GM23338 (cell line): ENCODE measurements at regions not wholly inside any gene's neighbourhood (a gene's known extent, or its start where the extent isn't known, plus 50 kb on each side); places are given as distances from the start of the nearest gene placed in this dataset.

Source experiments
- ATAC-seq: fragments of 200-7000 bp; cut with Tn5 transposase; 3 replicates; pipeline ENCODE4 v1.9.1; 2020
- DNase-seq: peaks from one replicate; pipeline ENCODE4 v3.0.0-alpha.2; 2015; ENCODE audit warnings: low spot score
- H2AFZ ChIP-seq: fragments of 200-600 bp; sonication (generic); 2 replicates; pipeline ENCODE4 v1.8.0; 2016; ENCODE audit warnings: antibody characterized with exemption, mild to moderate bottlenecking, moderate library complexity
- H3F3A ChIP-seq: fragments of 200-600 bp; sonication (generic); replicated peaks from 2 replicates; pipeline ENCODE4 v1.8.0; 2017; ENCODE audit warnings: antibody characterized with exemption, mixed run types, low read depth
- H3K27ac ChIP-seq: fragments of 200-600 bp; sonication (generic); 2 replicates; pipeline ENCODE4 v1.6.1; 2016; ENCODE audit warnings: low read depth
- H3K27me3 ChIP-seq: fragments of 200-600 bp; sonication (generic); 2 replicates; pipeline ENCODE4 v1.8.0; 2016; ENCODE audit warnings: mild to moderate bottlenecking, mixed run types, moderate library complexity; ENCODE audit not compliant: insufficient read depth
- H3K36me3 ChIP-seq: fragments of 200-600 bp; sonication (generic); 2 replicates; pipeline ENCODE4 v1.8.0; 2016; ENCODE audit warnings: mild to moderate bottlenecking; ENCODE audit not compliant: insufficient read depth
- H3K4me1 ChIP-seq: fragments of 200-600 bp; sonication (generic); 2 replicates; pipeline ENCODE4 v1.8.0; 2016; ENCODE audit warnings: mild to moderate bottlenecking, moderate library complexity; ENCODE audit not compliant: insufficient read depth
- H3K4me2 ChIP-seq: fragments of 200-600 bp; sonication (generic); 2 replicates; pipeline ENCODE4 v1.7.1; 2017; ENCODE audit warnings: mixed run types
- H3K4me3 ChIP-seq: fragments of 200-600 bp; sonication (generic); 2 replicates; pipeline ENCODE4 v1.6.1; 2016; ENCODE audit warnings: mixed run types
- H3K79me2 ChIP-seq: fragments of 200-600 bp; sonication (generic); replicated peaks from 2 replicates; pipeline ENCODE4 v1.8.0; 2017; ENCODE audit warnings: mild to moderate bottlenecking; ENCODE audit not compliant: insufficient read depth
- H3K9me2 ChIP-seq: fragments of 200-600 bp; sonication (generic); 2 replicates; pipeline ENCODE4 v1.8.0; 2017; ENCODE audit not compliant: insufficient read depth
- H4K20me1 ChIP-seq: fragments of 200-600 bp; sonication (generic); replicated peaks from 2 replicates; pipeline ENCODE4 v1.8.0; 2017; ENCODE audit warnings: mild to moderate bottlenecking; ENCODE audit not compliant: insufficient read depth
- H3K27ac Mint-ChIP-seq: 2 replicates; pipeline ENCODE4 v1.8.0; 2020; ENCODE audit warnings: inconsistent platforms, mild to moderate bottlenecking, moderate library complexity, mixed read lengths
- H3K27me3 Mint-ChIP-seq: 3 replicates; pipeline ENCODE4 v1.8.0; 2022; ENCODE audit warnings: low read depth, mild to moderate bottlenecking, moderate library complexity, mixed read lengths, inconsistent platforms; ENCODE audit not compliant: insufficient read depth, poor library complexity
- H3K36me3 Mint-ChIP-seq: 3 replicates; pipeline ENCODE4 v1.8.0; 2021; ENCODE audit warnings: low read depth, mild to moderate bottlenecking, inconsistent platforms, moderate library complexity, mixed read lengths
- H3K4me1 Mint-ChIP-seq: 3 replicates; pipeline ENCODE4 v1.8.0; 2020; ENCODE audit warnings: mild to moderate bottlenecking, inconsistent platforms, mixed read lengths
- H3K4me3 Mint-ChIP-seq: 3 replicates; pipeline ENCODE4 v1.8.0; 2021; ENCODE audit warnings: moderate library complexity, mild to moderate bottlenecking, inconsistent platforms, mixed read lengths
- H3K9me3 Mint-ChIP-seq: 3 replicates; pipeline ENCODE4 v1.8.0; 2020; ENCODE audit warnings: moderate library complexity, mild to moderate bottlenecking, inconsistent platforms, mixed read lengths
- CREB1 ChIP-seq: fragments of 250-450 bp; sonication (Bioruptor Pico); IDR thresholded peaks from 2 replicates; pipeline ENCODE4 v1.5.0; 2020; ENCODE audit warnings: low read depth, mild to moderate bottlenecking, moderate library complexity
- EZH2 ChIP-seq: fragments of 200-600 bp; sonication (generic); IDR thresholded peaks from one replicate; pipeline ENCODE4 v1.8.0; 2017; ENCODE audit warnings: antibody characterized with exemption, mild to moderate bottlenecking, low read depth; ENCODE audit not compliant: unreplicated experiment
- EZH2phosphoT487 ChIP-seq: fragments of 200-600 bp; sonication (generic); IDR thresholded peaks from one replicate; pipeline ENCODE4 v1.8.1; 2018; ENCODE audit warnings: antibody characterized with exemption; ENCODE audit not compliant: unreplicated experiment
- JUNB ChIP-seq: IDR thresholded peaks from one replicate; pipeline ENCODE4 v1.6.1; 2016; ENCODE audit warnings: antibody characterized with exemption; ENCODE audit not compliant: unreplicated experiment
- NANOG ChIP-seq: IDR thresholded peaks from 2 replicates; pipeline ENCODE4 v1.6.1; 2016; ENCODE audit warnings: antibody characterized with exemption, borderline replicate concordance
- STAT1 ChIP-seq: IDR thresholded peaks from one replicate; pipeline ENCODE4 v1.6.1; 2016; ENCODE audit warnings: antibody characterized with exemption; ENCODE audit not compliant: unreplicated experiment
- ZNF114 ChIP-seq: fragments of 250-450 bp; sonication (Bioruptor Pico); IDR thresholded peaks from 2 replicates; pipeline ENCODE4 v1.5.0; 2020; ENCODE audit warnings: mild to moderate bottlenecking, moderate library complexity
- ZNF331 ChIP-seq: fragments of 250-450 bp; sonication (Bioruptor Pico); IDR thresholded peaks from 2 replicates; pipeline ENCODE4 v1.5.0; 2020; ENCODE audit warnings: low read depth, mild to moderate bottlenecking, moderate library complexity
- TF ChIP-seq, protein P1 (sequence below): fragments of 250-450 bp; sonication (Bioruptor Pico); IDR thresholded peaks from 2 replicates; pipeline ENCODE4 v1.5.0; 2020; ENCODE audit warnings: mild to moderate bottlenecking, moderate library complexity
- TF ChIP-seq, protein P2 (sequence below): IDR thresholded peaks from one replicate; pipeline ENCODE4 v1.6.1; 2018; ENCODE audit warnings: antibody characterized with exemption; ENCODE audit not compliant: unreplicated experiment
- TF ChIP-seq, protein P3 (sequence below): IDR thresholded peaks from 2 replicates; pipeline ENCODE4 v1.6.1; 2016; ENCODE audit warnings: antibody characterized with exemption

DNA sequence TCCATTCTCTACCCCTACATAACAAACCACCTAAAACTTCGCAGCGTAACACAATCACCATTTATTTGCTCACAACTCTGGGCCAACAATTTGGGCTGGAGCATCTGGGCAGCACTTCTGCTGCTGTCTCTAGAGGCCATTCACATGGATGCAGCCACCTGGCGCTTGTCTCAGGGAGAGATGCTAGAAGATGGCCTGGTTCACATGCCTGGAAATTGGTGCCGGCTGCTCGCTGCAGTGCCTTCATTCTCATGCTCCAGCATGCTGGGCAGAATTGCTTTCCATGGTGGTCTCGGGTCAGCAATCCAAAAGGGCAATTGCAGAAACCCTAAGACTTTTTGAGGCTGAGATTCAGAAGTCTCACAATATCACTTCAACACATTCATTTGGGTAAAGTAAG, 157.4 kb downstream of the SUCLG1 start (continued):
- TF ChIP-seq, protein P1, sequence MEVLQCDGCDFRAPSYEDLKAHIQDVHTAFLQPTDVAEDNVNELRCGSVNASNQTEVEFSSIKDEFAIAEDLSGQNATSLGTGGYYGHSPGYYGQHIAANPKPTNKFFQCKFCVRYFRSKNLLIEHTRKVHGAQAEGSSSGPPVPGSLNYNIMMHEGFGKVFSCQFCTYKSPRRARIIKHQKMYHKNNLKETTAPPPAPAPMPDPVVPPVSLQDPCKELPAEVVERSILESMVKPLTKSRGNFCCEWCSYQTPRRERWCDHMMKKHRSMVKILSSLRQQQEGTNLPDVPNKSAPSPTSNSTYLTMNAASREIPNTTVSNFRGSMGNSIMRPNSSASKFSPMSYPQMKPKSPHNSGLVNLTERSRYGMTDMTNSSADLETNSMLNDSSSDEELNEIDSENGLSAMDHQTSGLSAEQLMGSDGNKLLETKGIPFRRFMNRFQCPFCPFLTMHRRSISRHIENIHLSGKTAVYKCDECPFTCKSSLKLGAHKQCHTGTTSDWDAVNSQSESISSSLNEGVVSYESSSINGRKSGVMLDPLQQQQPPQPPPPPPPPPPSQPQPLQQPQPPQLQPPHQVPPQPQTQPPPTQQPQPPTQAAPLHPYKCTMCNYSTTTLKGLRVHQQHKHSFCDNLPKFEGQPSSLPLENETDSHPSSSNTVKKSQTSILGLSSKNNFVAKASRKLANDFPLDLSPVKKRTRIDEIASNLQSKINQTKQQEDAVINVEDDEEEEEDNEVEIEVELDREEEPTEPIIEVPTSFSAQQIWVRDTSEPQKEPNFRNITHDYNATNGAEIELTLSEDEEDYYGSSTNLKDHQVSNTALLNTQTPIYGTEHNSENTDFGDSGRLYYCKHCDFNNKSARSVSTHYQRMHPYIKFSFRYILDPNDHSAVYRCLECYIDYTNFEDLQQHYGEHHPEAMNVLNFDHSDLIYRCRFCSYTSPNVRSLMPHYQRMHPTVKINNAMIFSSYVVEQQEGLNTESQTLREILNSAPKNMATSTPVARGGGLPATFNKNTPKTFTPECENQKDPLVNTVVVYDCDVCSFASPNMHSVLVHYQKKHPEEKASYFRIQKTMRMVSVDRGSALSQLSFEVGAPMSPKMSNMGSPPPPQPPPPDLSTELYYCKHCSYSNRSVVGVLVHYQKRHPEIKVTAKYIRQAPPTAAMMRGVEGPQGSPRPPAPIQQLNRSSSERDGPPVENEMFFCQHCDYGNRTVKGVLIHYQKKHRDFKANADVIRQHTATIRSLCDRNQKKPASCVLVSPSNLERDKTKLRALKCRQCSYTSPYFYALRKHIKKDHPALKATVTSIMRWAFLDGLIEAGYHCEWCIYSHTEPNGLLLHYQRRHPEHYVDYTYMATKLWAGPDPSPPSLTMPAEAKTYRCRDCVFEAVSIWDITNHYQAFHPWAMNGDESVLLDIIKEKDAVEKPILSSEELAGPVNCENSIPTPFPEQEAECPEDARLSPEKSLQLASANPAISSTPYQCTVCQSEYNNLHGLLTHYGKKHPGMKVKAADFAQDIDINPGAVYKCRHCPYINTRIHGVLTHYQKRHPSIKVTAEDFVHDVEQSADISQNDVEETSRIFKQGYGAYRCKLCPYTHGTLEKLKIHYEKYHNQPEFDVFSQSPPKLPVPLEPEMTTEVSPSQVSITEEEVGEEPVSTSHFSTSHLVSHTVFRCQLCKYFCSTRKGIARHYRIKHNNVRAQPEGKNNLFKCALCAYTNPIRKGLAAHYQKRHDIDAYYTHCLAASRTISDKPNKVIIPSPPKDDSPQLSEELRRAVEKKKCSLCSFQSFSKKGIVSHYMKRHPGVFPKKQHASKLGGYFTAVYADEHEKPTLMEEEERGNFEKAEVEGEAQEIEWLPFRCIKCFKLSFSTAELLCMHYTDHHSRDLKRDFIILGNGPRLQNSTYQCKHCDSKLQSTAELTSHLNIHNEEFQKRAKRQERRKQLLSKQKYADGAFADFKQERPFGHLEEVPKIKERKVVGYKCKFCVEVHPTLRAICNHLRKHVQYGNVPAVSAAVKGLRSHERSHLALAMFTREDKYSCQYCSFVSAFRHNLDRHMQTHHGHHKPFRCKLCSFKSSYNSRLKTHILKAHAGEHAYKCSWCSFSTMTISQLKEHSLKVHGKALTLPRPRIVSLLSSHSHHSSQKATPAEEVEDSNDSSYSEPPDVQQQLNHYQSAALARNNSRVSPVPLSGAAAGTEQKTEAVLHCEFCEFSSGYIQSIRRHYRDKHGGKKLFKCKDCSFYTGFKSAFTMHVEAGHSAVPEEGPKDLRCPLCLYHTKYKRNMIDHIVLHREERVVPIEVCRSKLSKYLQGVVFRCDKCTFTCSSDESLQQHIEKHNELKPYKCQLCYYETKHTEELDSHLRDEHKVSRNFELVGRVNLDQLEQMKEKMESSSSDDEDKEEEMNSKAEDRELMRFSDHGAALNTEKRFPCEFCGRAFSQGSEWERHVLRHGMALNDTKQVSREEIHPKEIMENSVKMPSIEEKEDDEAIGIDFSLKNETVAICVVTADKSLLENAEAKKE: no peak
- TF ChIP-seq ZNF114: no peak
- no peak for TF ChIP-seq ZNF331 (CRISPR knock-in tag)
- no peak for TF ChIP-seq CREB1
- no peak for TF ChIP-seq JUNB

DNA sequence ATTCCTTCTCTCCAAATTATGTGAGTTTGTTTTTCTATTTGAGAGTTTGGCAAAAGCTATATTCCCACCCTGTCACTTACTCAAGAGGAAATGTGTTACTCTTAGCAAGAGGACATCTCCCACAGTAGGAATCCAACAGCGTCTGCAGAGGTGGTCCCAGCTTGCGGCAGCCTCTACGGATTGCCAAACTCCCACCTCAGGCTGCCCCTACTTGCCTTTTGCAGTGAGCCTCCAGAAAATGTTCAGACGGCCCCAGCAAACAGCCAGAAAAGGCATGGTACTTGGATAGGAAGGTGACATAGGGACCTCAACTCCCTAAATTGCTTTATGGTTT, 158.4 kb downstream of the SUCLG1 start:
- H3K9me3 Mint-ChIP-seq: peaks cover 21% of the 10 kb centered on the region
- H3K79me2 ChIP-seq: no peaks in the 10 kb centered on the region
- no peaks in the 10 kb centered on the region for H3K27me3 Mint-ChIP-seq
- DNase-seq: no peak
- no peak overlapping the region for H3K4me3 Mint-ChIP-seq
- peaks cover 17% of the 10 kb centered on the region for H3K36me3 Mint-ChIP-seq
- no peaks in the 10 kb centered on the region; the same call in 1 of the 2 replicates for H3K36me3 ChIP-seq
- peaks cover 9% of the 10 kb centered on the region; the same call in 1 of the 2 replicates for H3K9me2 ChIP-seq
- no peak overlapping the region for H3K27ac Mint-ChIP-seq
- peaks cover 31% of the 10 kb centered on the region for H3K4me1 ChIP-seq
- H3K27ac ChIP-seq: no peak overlapping the region
- no peaks in the 10 kb centered on the region for H3K27me3 ChIP-seq
- no peak overlapping the region for H3K4me3 ChIP-seq
- no peaks in the 10 kb centered on the region for H3F3A ChIP-seq
- H3K4me1 Mint-ChIP-seq: peaks cover 26% of the 10 kb centered on the region
- no peak for ATAC-seq
- no peak overlapping the region for H3K4me2 ChIP-seq
- H2AFZ ChIP-seq: no peak overlapping the region
- H4K20me1 ChIP-seq: no peaks in the 10 kb centered on the region
- TF ChIP-seq, protein P2, sequence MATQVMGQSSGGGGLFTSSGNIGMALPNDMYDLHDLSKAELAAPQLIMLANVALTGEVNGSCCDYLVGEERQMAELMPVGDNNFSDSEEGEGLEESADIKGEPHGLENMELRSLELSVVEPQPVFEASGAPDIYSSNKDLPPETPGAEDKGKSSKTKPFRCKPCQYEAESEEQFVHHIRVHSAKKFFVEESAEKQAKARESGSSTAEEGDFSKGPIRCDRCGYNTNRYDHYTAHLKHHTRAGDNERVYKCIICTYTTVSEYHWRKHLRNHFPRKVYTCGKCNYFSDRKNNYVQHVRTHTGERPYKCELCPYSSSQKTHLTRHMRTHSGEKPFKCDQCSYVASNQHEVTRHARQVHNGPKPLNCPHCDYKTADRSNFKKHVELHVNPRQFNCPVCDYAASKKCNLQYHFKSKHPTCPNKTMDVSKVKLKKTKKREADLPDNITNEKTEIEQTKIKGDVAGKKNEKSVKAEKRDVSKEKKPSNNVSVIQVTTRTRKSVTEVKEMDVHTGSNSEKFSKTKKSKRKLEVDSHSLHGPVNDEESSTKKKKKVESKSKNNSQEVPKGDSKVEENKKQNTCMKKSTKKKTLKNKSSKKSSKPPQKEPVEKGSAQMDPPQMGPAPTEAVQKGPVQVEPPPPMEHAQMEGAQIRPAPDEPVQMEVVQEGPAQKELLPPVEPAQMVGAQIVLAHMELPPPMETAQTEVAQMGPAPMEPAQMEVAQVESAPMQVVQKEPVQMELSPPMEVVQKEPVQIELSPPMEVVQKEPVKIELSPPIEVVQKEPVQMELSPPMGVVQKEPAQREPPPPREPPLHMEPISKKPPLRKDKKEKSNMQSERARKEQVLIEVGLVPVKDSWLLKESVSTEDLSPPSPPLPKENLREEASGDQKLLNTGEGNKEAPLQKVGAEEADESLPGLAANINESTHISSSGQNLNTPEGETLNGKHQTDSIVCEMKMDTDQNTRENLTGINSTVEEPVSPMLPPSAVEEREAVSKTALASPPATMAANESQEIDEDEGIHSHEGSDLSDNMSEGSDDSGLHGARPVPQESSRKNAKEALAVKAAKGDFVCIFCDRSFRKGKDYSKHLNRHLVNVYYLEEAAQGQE: no peak
- TF ChIP-seq EZH2 (no peak), STAT1 (no peak), NANOG (no peak), CREB1 (no peak), EZH2phosphoT487 (no peak)
- TF ChIP-seq, protein P3, sequence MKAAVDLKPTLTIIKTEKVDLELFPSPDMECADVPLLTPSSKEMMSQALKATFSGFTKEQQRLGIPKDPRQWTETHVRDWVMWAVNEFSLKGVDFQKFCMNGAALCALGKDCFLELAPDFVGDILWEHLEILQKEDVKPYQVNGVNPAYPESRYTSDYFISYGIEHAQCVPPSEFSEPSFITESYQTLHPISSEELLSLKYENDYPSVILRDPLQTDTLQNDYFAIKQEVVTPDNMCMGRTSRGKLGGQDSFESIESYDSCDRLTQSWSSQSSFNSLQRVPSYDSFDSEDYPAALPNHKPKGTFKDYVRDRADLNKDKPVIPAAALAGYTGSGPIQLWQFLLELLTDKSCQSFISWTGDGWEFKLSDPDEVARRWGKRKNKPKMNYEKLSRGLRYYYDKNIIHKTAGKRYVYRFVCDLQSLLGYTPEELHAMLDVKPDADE: no peak
